ENCODE measurements at regions not wholly inside any gene's neighbourhood (a gene's known extent, or its start where the extent isn't known, plus 50 kb on each side); places are given as distances from the start of the nearest gene placed in this dataset.

GRCh38 chr6:43948527-43949485, 178.4 kb downstream of the MRPL14 start:
- no peak for DNase-seq (ENCODE audit: low spot score)

- no peak for DNase-seq (ENCODE audit: low spot score)
These were observed 177.8 kb downstream of the VEGFA start for GRCh38 chr6:43947860-43948259.

GRCh38 chr6:43946641-43947363, 176.8 kb downstream of the VEGFA start:
- no peak for DNase-seq (ENCODE audit: low spot score)

GRCh38 chr6:43945768-43946080, 175.7 kb downstream of the VEGFA start:
- DNase-seq (ENCODE audit: low spot score): no peak

- DNase-seq (ENCODE audit: low spot score): peak; percentile 58
These were observed 175.1 kb downstream of the VEGFA start for GRCh38 chr6:43944908-43945767.

DNA sequence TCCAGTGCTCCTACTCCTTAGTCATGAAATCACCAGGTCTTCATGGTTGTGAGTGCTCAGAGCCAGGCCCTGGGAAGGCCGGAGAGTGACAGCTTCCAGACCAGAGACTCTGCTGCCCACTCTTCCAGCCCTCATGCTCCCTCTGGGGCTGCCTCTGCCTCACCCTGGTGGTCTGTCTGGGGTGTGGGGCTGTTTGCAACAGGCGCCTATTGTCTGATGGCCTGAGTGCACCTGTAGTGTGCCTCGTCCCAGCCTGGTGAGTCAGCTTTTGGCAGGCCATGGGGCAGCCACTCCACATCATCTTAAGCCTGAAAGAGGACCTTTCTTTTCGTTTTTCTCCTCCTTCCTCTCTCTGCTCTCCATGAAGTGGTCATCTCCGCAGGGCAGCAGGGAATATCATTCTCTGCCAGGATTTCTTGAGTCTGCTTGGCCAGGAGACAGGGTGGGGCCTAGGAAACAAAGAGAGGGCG, 173.8 kb downstream of the VEGFA start:
- DNase-seq (ENCODE audit: low spot score): no peak

- no peak for DNase-seq (ENCODE audit: low spot score)
These were observed 173.2 kb downstream of the VEGFA start for GRCh38 chr6:43943099-43943766.

GRCh38 chr6:43942616-43943015, 172.6 kb downstream of the VEGFA start:
- DNase-seq (ENCODE audit: low spot score): no peak

DNA sequence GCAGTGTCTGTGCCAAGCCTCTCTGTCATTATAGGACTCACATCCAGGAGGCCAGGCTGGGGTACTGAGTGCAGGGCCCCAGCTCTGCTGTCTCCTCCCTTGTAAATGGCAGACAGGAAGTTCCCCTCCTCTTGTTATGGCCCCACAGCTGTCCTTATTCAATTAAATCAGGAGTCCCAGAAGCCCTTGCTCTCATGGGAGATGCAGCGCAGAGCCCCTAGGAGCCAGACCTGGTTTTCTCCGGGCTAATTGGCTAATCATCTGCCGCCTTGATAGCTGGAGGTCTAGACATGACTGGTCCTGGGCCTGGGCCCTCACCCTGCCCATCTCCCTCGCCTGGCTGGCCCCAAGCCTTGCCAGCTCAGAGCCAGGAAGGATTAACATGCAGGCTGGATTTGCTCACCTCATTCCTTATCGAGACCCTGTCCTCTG, 172.0 kb downstream of the VEGFA start:
- no peak for DNase-seq (ENCODE audit: low spot score)

DNA sequence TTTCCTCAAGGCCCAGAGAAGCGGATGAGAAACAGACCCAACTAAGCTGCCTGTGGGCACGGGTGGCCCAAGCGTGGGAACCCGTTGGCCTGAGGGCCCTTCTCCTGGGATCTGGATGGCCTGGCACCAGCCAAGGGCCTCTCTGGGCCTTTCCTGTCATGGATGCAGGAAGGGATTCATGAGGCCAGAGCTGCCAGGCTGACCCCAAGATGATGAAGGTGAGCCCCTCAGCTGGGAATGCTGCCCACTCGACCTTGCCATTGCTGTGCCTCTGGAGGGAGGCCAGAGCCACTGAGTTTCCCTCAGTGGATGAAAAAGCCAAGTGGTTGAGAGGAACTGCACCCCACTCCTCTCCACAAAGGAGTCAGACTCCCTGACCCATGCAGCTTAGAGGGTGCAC, 171.2 kb downstream of the VEGFA start:
- DNase-seq (ENCODE audit: low spot score): no peak

DNA sequence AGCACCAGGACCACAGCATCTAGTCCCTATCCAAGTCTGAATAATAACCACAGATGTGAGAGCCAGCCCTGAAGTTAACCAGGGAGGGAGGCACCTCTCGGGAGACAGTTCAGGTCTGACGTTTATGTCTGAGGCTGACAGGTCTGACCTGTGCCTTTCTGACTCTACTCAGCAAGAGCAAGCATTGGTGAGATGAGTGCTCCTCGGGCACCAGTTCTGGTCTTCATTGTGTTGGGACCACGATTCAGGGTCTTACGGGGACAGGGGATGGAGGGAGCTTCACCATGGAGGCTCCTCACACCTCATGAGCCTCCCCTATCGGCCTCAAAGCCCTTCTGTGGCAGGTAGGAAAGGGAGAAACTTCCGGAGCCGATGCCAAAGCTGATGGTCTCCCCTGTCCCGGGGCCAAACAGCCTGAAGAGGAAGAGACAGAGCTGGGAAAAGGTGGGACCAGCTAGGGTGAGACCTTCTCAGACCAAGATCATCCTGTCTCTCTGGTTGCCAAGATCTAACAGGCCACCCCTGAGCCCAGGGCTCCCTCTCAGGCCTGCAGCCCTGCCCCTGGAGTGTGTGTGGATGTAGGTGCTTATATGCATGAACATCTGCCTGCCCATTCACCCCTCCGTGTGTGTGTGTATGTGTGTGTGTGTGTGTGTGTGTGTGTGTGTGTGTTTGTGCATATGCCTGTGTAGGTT, 170.5 kb downstream of the VEGFA start:
- no peak for DNase-seq (ENCODE audit: low spot score)

DNA sequence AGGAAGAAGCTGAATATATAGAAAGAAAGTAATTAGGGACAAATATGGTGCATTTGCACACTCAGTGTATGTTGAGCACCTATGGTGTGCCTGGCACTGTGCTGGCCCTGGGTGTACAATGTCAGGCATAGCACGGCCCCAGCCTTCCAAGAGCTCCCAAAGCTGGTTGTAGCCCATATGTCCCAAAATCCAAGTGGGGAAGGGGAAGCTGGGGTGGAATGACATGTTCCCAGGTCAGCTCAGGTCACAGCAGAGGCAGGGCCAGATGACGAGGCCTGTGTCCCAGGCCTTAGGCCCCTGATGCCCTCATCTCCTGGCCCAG, 170.0 kb downstream of the VEGFA start:
- no peak for DNase-seq (ENCODE audit: low spot score)

DNA sequence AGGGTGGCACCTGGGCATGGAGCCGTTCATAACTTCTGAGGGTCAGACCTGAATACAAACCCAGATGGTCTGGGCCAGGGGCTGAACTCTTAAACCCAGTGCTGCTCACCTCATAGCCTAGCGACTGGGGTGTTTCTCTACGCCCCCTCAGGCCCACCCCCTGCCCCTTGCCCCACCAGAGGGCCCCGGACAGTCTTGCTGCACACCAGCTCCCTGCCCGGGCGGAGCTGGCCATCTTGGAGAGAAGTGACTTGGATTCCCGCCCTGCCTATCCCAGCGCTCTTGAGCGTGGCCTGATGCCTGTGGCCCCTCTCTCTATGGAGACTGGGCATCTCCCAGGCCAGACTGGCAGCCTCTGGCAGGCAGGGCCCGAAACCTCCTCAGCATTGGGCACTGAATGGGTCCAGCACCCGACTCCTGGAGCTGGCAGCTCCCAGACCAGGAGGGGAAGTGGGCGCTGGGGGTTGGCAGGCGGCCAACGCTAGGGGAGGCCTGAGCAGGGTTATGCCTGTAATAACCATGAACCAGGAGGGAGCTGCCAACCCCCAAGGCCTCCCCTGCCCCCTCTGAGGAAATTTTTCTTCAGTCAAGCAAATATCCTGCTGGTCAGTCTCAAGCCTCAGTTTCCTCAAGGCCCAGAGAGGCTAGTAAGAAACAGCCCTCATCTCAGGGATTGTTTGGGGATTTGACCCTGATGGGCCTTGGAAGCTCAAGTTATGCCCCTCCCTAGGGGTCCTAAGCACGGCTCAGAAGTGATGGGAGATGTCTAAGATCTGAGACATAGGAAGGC, 169.5 kb downstream of the VEGFA start:
- DNase-seq (ENCODE audit: low spot score): no peak

DNA sequence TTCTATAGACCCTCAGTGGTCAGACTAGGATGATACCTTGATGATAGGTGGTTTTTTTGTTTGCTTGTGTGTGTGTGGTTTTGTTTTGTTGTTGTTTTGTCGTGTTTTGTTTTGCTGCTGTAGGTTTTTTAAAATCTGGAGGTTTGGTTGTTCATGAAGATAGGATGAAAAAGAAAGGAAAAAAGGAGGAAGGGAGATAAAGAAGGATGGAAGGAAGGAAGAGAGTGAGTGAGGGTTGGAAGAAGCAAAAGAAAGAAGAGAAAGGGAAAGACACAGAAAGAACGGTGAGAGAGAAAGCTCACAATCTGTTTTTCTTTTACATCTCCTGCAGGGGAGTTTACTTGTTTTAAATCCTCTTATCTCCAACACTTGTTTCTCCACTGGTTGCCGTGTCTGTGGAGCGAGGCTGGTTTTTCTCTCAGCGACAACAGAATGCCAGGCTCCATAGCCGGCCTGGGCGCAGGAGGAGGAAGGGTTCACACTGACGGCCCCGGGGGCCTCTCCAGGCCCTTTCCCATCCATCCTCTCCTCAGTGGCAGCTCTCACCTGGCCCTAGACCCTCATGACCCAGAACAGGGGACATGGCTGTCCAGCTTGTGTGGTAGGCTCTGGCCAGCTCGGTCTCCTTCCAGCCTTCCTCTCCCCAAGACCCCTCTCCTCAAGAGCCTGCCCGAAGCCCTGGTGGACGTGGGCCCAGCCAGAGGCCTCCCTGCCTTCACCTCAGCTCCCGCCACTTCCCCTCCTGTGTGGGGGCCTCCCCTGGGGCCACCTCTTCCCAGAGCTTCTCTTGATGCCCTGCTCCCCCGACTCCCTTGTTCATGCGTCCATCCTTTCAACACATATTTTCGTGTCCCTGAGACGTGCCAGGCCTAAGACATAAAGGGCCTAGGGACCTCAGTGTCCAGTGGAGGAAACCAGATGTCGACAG, 168.4 kb downstream of the VEGFA start:
- DNase-seq (ENCODE audit: low spot score): no peak

- no peak for DNase-seq (ENCODE audit: low spot score)
These were observed 167.5 kb downstream of the VEGFA start for GRCh38 chr6:43937236-43938177.

- DNase-seq (ENCODE audit: low spot score): no peak
These were observed 166.5 kb downstream of the VEGFA start for GRCh38 chr6:43936476-43936875.

GRCh38 chr6:43935921-43936439, 166.0 kb downstream of the VEGFA start:
- DNase-seq (ENCODE audit: low spot score): no peak
